Brain microvascular endothelial cell (primary cell): ENCODE measurements at regions not wholly inside any gene's neighbourhood (a gene's known extent, or its start where the extent isn't known, plus 50 kb on each side); places are given as distances from the start of the nearest gene placed in this dataset.
A peak's percentile ranks its signal among the peaks of the same experiment; 100 is the strongest.

Source experiments
- DNase-seq: peaks from one replicate; pipeline ENCODE4 v3.0.0-alpha.2; 2020
- H3K27ac ChIP-seq: fragments of 250-450 bp; sonication (Bioruptor Pico); 2 replicates; pipeline ENCODE4 v1.5.1; 2020; ENCODE audit warnings: mild to moderate bottlenecking, moderate library complexity
- H3K27me3 ChIP-seq: fragments of 250-450 bp; sonication (Bioruptor Pico); replicated peaks from 2 replicates; pipeline ENCODE4 v1.5.1; 2020; ENCODE audit warnings: mild to moderate bottlenecking
- H3K36me3 ChIP-seq: fragments of 250-450 bp; sonication (Bioruptor Pico); replicated peaks from 2 replicates; pipeline ENCODE4 v1.5.1; 2020; ENCODE audit warnings: mild to moderate bottlenecking
- H3K4me3 ChIP-seq: 2 replicates; pipeline ENCODE4 v1.5.1; 2011; ENCODE audit warnings: low read depth, mild to moderate bottlenecking, control low read depth, low read length, moderate library complexity
- in situ Hi-C: cut with HindIII; loops from 2 replicates; pipeline ENCODE4 v1.10.0; 2017; ENCODE audit warnings: low sequenced_read_pairs, low pct_ligation_motif_present
- TF ChIP-seq, protein P1 (sequence below): IDR thresholded peaks from 2 replicates; pipeline ENCODE4 v1.5.1; 2011; ENCODE audit warnings: low read depth, mild to moderate bottlenecking, moderate library complexity, low read length, control low read depth, inconsistent platforms; ENCODE audit errors: missing control alignments

DNA sequence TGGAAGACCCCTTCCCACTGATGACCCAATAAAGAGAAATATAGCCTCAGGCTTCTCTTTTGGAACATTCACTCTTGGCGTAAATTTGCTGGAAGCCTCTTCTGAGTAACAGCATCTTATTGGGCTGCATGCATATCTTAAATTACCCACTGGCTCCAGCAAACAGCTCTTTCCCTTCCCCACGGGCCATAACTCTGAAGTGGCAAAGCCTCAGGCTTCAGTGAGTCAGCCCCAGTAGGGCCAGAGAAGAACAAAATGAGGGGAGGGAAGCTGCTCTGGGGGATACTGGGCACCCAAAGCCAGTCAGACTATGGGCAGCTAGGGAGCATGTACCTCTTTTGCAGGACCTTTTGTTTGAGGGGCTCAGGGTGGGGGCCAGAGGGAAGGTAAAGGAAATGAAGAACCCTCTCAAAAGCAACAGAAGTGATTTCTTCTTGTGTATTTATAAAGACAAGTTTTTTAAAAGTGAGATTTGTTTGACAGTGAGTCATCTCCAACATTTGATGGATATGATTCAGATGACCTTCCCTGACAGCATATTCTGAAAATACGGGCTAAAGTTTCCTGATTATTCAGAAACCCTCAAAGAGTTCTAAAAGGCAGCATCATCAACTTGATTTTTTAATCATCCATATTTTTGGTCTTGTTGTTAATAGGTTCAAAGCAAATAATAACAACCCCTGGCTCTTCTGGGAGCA is 203.4 kb downstream of the KIF18A start:
- peak; percentile 75 for DNase-seq
- Histone ChIP-seq H3K27ac (peak overlapping the region; percentile 43), H3K4me3 (no peak overlapping the region), H3K27me3 (no peaks in the 10 kb centered on the region), H3K36me3 (no peaks in the 10 kb centered on the region)
- TF ChIP-seq, protein P1, sequence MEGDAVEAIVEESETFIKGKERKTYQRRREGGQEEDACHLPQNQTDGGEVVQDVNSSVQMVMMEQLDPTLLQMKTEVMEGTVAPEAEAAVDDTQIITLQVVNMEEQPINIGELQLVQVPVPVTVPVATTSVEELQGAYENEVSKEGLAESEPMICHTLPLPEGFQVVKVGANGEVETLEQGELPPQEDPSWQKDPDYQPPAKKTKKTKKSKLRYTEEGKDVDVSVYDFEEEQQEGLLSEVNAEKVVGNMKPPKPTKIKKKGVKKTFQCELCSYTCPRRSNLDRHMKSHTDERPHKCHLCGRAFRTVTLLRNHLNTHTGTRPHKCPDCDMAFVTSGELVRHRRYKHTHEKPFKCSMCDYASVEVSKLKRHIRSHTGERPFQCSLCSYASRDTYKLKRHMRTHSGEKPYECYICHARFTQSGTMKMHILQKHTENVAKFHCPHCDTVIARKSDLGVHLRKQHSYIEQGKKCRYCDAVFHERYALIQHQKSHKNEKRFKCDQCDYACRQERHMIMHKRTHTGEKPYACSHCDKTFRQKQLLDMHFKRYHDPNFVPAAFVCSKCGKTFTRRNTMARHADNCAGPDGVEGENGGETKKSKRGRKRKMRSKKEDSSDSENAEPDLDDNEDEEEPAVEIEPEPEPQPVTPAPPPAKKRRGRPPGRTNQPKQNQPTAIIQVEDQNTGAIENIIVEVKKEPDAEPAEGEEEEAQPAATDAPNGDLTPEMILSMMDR: no peak
- in situ Hi-C loops: loop anchor here (25.0 kb wide), 1 partner anchor 192 kb away; the partner anchor contains the start of gene BDNF

- in situ Hi-C loops: loop anchor here (25.0 kb wide), 1 partner anchor 191 kb away; the partner anchor contains the start of gene BDNF
- Histone ChIP-seq H3K4me3 (no peak overlapping the region), H3K36me3 (no peaks in the 10 kb centered on the region), H3K27me3 (no peaks in the 10 kb centered on the region), H3K27ac (no peak overlapping the region)
- DNase-seq: peak; percentile 44
- TF ChIP-seq, protein P1: no peak
Observed at GRCh38 chr11:27902981-27903624, 202.8 kb upstream of the BDNF start.

- no peak for DNase-seq
- no peak overlapping the region for H3K4me3 ChIP-seq
- no peak overlapping the region for H3K27ac ChIP-seq
- H3K27me3 ChIP-seq: no peaks in the 10 kb centered on the region
- TF ChIP-seq, protein P1: no peak
- in situ Hi-C loops: no loop called here
- H3K36me3 ChIP-seq: no peaks in the 10 kb centered on the region
Observed at GRCh38 chr11:27898166-27898565, 197.9 kb upstream of the BDNF start.

DNA sequence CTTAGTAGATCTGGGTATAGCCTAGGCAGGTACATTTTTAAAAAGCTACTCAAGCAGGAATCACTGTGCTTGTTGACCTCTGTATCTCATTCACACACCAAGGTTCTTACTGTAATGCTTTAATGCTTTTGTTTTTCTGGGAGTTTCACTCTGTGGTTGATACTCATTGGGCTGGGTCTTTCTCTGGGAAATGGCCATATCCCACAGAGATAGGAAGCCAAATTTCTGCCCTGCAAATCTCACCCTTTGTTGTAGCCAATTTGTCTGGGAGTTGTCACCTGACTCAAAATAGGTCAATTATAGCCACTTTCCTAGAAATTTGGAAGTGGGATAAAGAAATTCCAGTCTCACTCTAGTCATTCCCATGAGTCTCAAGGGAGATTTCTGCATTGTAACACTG is 195.8 kb upstream of the BDNF start:
- Histone ChIP-seq H3K27me3 (no peaks in the 10 kb centered on the region), H3K4me3 (no peak overlapping the region), H3K27ac (no peak overlapping the region), H3K36me3 (no peaks in the 10 kb centered on the region)
- TF ChIP-seq, protein P1: no peak
- in situ Hi-C loops: no loop called here
- DNase-seq: no peak

DNA sequence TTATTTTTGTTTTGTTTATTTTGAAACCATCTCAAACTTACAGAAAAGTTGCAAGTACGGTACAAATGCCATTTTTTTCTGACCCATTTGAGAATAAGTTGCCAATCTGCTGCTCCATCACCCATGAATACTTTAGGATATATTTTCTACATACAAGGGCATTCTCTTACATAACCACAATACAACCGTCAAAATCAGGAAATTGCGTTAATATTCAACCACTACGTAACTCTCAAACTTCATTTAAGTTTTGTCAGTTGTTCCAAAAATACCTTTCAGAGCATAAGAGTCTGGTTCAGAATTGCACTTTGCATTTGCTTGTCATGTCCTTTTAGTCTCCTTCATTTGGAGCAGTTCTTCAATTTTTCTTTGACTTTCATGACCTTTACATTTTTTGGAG is 194.3 kb upstream of the BDNF start:
- no peak for DNase-seq
- Histone ChIP-seq H3K36me3 (no peaks in the 10 kb centered on the region), H3K27me3 (no peaks in the 10 kb centered on the region), H3K4me3 (no peak overlapping the region), H3K27ac (no peak overlapping the region)
- in situ Hi-C loops: no loop called here
- TF ChIP-seq, protein P1: no peak
